T-cell (primary cell): ENCODE measurements at regions not wholly inside any gene's neighbourhood (a gene's known extent, or its start where the extent isn't known, plus 50 kb on each side); places are given as distances from the start of the nearest gene placed in this dataset.

Experiments used
- ATAC-seq, 4 experiments: fragments of 200-7000 bp in 3 of 4; fragments of 150-1000 bp in 1 of 4; cut with Tn5 transposase; replicated peaks in 1 of 4; 1 replicate in 3 of 4; 2 replicates in 1 of 4; pipeline ENCODE4 v1.10.0; 2021; ENCODE audit warnings: moderate library complexity in 3 of 4, mild to moderate bottlenecking in 2 of 4, moderate number of reproducible peaks in 1 of 4
- CTCF ChIA-PET, 2 donors: fragments of 300-600 bp; sonication (Branson Sonifier 250); formaldehyde crosslinking; loops; one replicate each; lab custom pipeline; 2022; ENCODE audit warnings: antibody characterized with exemption in 2 of 2; lab: Charles Lee
- POLR2A ChIA-PET, 2 donors: fragments of 300-600 bp; sonication (Branson Sonifier 250); formaldehyde crosslinking; loops; one replicate each; lab custom pipeline; 2022; ENCODE audit warnings: antibody characterized with exemption in 2 of 2; lab: Charles Lee
- DNase-seq, 35 experiments: peaks; one replicate each; pipeline versions ENCODE4 v3.0.0 to v3.0.0-alpha.2; 2013 to 2023
- H3K27ac ChIP-seq: one replicate; pipeline ENCODE4 v1.5.1; 2013; ENCODE audit warnings: low read length
- H3K27me3 ChIP-seq, 2 experiments: replicated peaks in 1 of 2; 1 replicate in 1 of 2; 2 replicates in 1 of 2; pipeline versions ENCODE4 v1.6.1 to v1.7.0; 2013; ENCODE audit warnings: low read length in 1 of 2, mixed read lengths in 1 of 2; ENCODE audit not compliant: control insufficient read depth in 2 of 2, insufficient read depth in 2 of 2; ENCODE audit errors: extremely low read depth in 1 of 2
- H3K36me3 ChIP-seq, 2 donors: 1 replicate in 1 of 2; 2 replicates in 1 of 2; pipeline versions ENCODE4 v1.6.1 to v1.7.0; 2013; ENCODE audit warnings: low read length in 1 of 2; ENCODE audit not compliant: control insufficient read depth in 2 of 2, insufficient read depth in 1 of 2; ENCODE audit errors: extremely low read depth in 1 of 2
- H3K4me1 ChIP-seq, 2 experiments: 1 replicate in 1 of 2; 2 replicates in 1 of 2; pipeline versions ENCODE4 v1.6.1 to v1.7.0; 2013; ENCODE audit warnings: low read length in 2 of 2, mixed read lengths in 1 of 2; ENCODE audit not compliant: insufficient read depth in 2 of 2, control insufficient read depth in 1 of 2; ENCODE audit errors: extremely low read depth in 1 of 2
- H3K4me3 ChIP-seq, 2 donors: 1 replicate in 1 of 2; 2 replicates in 1 of 2; pipeline versions ENCODE4 v1.5.1 to v1.7.0; 2013; ENCODE audit warnings: mild to moderate bottlenecking in 2 of 2, low read length in 1 of 2, moderate library complexity in 1 of 2; ENCODE audit not compliant: control insufficient read depth in 1 of 2; ENCODE audit errors: extremely low read depth in 1 of 2
- H3K9me3 ChIP-seq: 2 replicates; pipeline ENCODE4 v1.7.0; 2013
- H3K27ac Mint-ChIP-seq, 2 donors: one replicate each; pipeline ENCODE4 v1.8.0; 2020 to 2021; ENCODE audit warnings: mild to moderate bottlenecking in 2 of 2, mixed read lengths in 2 of 2
- H3K27me3 Mint-ChIP-seq, 2 donors: one replicate each; pipeline ENCODE4 v1.8.0; 2021 to 2022; ENCODE audit warnings: mixed read lengths in 2 of 2
- H3K36me3 Mint-ChIP-seq: one replicate; pipeline ENCODE4 v1.8.0; 2021; ENCODE audit warnings: mixed read lengths
- H3K4me1 Mint-ChIP-seq, 3 donors: one replicate each; pipeline ENCODE4 v1.8.0; 2020 to 2022; ENCODE audit warnings: mixed read lengths in 3 of 3, mild to moderate bottlenecking in 1 of 3
- H3K4me3 Mint-ChIP-seq, 3 donors: one replicate each; pipeline ENCODE4 v1.8.0; 2020 to 2022; ENCODE audit warnings: mild to moderate bottlenecking in 3 of 3, mixed read lengths in 3 of 3, moderate library complexity in 3 of 3
- H3K9me3 Mint-ChIP-seq, 3 donors: one replicate each; pipeline ENCODE4 v1.8.0; 2020 to 2022; ENCODE audit warnings: mixed read lengths in 3 of 3
- WGBS: methylation state at CpG from one replicate; pipeline ENCODE4 v1.1.5; 2013; ENCODE audit warnings: missing lambda C conversion rate; ENCODE audit not compliant: insufficient coverage; 5-methylcytosine and 5-hydroxymethylcytosine counted together

GRCh38 chr18:45251236-45251635, 364.0 kb upstream of the SLC14A2 start:
- no peak for DNase-seq
- Histone ChIP-seq H3K36me3 (no peaks in the 10 kb centered on the region), H3K9me3 (no peaks in the 10 kb centered on the region), H3K4me1 (no peaks in the 10 kb centered on the region), H3K4me3 (no peak overlapping the region), H3K27me3 (peaks cover 0 to 2% of the 10 kb centered on the region in 2 experiments), H3K27ac (no peak overlapping the region)
- ATAC-seq = no peak
- POLR2A ChIA-PET = no interaction called here
- Mint-ChIP-seq H3K4me3 (no peak overlapping the region), H3K27me3 (peaks cover 4 to 9% of the 10 kb centered on the region in 2 donors), H3K36me3 (no peaks in the 10 kb centered on the region), H3K27ac (no peak overlapping the region), H3K9me3 (no peaks in the 10 kb centered on the region), H3K4me1 (no peaks in the 10 kb centered on the region)
- WGBS = 69% methylated on average over 3 of the region's 4 CpGs
- CTCF ChIA-PET = no interaction called here

DNA sequence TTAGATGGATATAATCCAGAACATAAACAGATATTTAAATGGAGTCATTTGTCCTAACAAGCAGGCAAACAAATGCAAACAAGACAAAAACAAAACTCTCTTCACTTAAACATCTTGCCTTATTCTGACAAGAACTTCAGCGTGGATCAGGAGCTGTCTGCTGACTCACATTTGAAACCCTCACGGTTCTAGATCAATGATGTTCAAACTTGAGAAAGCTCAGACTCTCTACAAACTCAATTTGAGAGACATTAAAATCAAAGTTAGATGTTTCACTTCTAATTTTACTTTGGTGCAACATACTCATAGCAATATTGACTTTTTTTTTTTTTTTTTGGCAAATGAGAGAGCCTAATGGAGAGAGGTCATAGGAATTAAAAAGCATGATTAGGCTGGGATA, 362.8 kb upstream of the SLC14A2 start:
- Histone ChIP-seq H3K4me3 (no peak overlapping the region), H3K36me3 (no peaks in the 10 kb centered on the region), H3K4me1 (no peaks in the 10 kb centered on the region), H3K27me3 (peaks cover 0 to 2% of the 10 kb centered on the region in 2 experiments), H3K9me3 (no peaks in the 10 kb centered on the region), H3K27ac (no peak overlapping the region)
- ATAC-seq (no peak), DNase-seq (no peak)
- H3K9me3 Mint-ChIP-seq = no peaks in the 10 kb centered on the region
- CTCF ChIA-PET = no interaction called here
- POLR2A ChIA-PET = no interaction called here
- no peak overlapping the region for H3K4me3 Mint-ChIP-seq
- H3K27me3 Mint-ChIP-seq = peaks cover 4 to 9% of the 10 kb centered on the region in 2 donors
- no peak overlapping the region for H3K27ac Mint-ChIP-seq
- no peaks in the 10 kb centered on the region for H3K4me1 Mint-ChIP-seq
- WGBS = 40% methylated on average over 1 of the region's 2 CpGs
- no peaks in the 10 kb centered on the region for H3K36me3 Mint-ChIP-seq

DNA sequence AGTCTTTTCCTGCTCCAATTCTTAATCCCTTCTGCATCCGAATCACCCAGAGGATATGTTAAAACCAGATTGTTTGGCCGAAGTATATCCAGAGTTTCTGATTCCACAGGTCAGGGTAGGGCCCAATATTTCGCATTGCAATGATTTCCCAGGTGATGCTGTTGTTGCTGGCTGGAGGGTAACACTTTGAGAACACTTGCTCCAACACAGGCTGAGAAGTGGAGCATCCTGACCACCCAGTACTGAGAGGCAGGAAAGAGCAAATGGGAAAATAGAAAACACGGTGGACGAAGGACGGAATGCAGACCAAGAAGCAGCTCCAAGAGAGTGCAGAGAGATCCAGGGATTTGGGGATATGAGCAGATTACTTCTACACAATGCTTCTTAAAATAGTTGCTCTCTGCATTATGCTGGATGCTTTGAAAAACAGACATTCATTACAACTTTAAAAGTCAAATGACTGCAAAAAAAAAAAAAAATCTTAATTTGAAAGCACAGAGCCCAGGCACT, 362.2 kb upstream of the SLC14A2 start:
- peaks cover 0 to 2% of the 10 kb centered on the region in 2 experiments for H3K27me3 ChIP-seq
- H3K9me3 ChIP-seq = no peaks in the 10 kb centered on the region
- no peak overlapping the region for H3K4me3 ChIP-seq
- no peaks in the 10 kb centered on the region for H3K4me1 ChIP-seq
- POLR2A ChIA-PET = no interaction called here
- H3K9me3 Mint-ChIP-seq = no peaks in the 10 kb centered on the region
- no peaks in the 10 kb centered on the region for H3K36me3 ChIP-seq
- DNase-seq = no peak
- H3K27ac ChIP-seq = no peak overlapping the region
- no peak for ATAC-seq
- H3K36me3 Mint-ChIP-seq = no peaks in the 10 kb centered on the region
- H3K4me3 Mint-ChIP-seq = no peak overlapping the region
- no peak overlapping the region for H3K27ac Mint-ChIP-seq
- CTCF ChIA-PET = no interaction called here
- WGBS = 72% methylated on average over 3 of the region's 6 CpGs
- H3K27me3 Mint-ChIP-seq = peaks cover 0 to 7% of the 10 kb centered on the region in 2 donors
- H3K4me1 Mint-ChIP-seq = no peaks in the 10 kb centered on the region

DNA sequence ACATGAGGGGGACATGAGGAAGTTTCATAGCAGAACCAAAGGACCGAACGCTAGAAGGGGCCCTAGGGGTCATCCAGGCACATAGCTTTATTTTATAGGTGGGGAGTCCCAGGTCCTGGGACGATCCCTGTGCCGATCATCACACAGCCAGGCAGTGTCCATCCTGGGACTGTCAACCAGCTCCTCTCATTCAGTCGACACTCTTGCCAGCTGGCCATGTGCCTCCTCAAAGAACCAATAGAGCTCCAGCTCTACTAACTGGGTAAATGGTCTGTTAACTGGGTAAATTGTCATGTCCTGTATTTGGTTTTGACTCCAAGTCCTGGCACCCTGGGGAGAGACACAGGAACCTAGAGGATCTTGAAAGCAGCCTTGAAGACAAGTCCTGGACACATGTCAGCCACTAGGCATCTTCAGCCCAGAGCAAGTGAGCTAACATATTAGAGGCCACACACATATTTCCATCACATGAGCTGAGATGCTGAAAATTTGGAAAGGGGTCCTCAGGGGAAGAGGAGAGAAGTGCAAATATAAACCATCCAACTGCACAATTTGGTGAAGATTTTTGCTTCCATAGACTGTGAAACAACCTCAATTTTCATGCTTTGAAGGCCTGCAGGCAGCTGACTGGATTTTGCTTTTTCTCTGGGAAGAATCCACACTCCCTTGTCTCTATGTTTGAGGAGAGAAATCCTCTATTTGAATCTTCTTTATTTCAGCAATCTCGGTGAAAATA, 361.1 kb upstream of the SLC14A2 start:
- Mint-ChIP-seq H3K27ac (no peak overlapping the region), H3K36me3 (no peaks in the 10 kb centered on the region), H3K9me3 (no peaks in the 10 kb centered on the region), H3K4me3 (no peak overlapping the region), H3K27me3 (peaks cover 4 to 5% of the 10 kb centered on the region in 2 donors), H3K4me1 (no peaks in the 10 kb centered on the region)
- no peak overlapping the region for H3K27ac ChIP-seq
- no peaks in the 10 kb centered on the region for H3K4me1 ChIP-seq
- no peak overlapping the region for H3K4me3 ChIP-seq
- H3K9me3 ChIP-seq = no peaks in the 10 kb centered on the region
- ChIA-PET CTCF (no interaction called here), POLR2A (no interaction called here)
- DNase-seq (no peak), ATAC-seq (no peak)
- no peaks in the 10 kb centered on the region for H3K36me3 ChIP-seq
- H3K27me3 ChIP-seq = peaks cover 0 to 2% of the 10 kb centered on the region in 2 experiments
- 83% methylated on average over 2 of the region's 6 CpGs for WGBS

GRCh38 chr18:45254709-45255082, 360.6 kb upstream of the SLC14A2 start:
- Histone ChIP-seq H3K4me3 (no peak overlapping the region), H3K27me3 (peaks cover 0 to 2% of the 10 kb centered on the region in 2 experiments), H3K9me3 (no peaks in the 10 kb centered on the region), H3K36me3 (no peaks in the 10 kb centered on the region), H3K4me1 (no peaks in the 10 kb centered on the region), H3K27ac (no peak overlapping the region)
- POLR2A ChIA-PET = no interaction called here
- CTCF ChIA-PET = no interaction called here
- Mint-ChIP-seq H3K27me3 (peaks cover 4 to 5% of the 10 kb centered on the region in 2 donors), H3K36me3 (no peaks in the 10 kb centered on the region), H3K27ac (no peak overlapping the region), H3K4me3 (no peak overlapping the region), H3K9me3 (no peaks in the 10 kb centered on the region), H3K4me1 (no peaks in the 10 kb centered on the region)
- DNase-seq = no peak
- ATAC-seq = no peak
- WGBS = 71% methylated on average over 4 of the region's 6 CpGs

DNA sequence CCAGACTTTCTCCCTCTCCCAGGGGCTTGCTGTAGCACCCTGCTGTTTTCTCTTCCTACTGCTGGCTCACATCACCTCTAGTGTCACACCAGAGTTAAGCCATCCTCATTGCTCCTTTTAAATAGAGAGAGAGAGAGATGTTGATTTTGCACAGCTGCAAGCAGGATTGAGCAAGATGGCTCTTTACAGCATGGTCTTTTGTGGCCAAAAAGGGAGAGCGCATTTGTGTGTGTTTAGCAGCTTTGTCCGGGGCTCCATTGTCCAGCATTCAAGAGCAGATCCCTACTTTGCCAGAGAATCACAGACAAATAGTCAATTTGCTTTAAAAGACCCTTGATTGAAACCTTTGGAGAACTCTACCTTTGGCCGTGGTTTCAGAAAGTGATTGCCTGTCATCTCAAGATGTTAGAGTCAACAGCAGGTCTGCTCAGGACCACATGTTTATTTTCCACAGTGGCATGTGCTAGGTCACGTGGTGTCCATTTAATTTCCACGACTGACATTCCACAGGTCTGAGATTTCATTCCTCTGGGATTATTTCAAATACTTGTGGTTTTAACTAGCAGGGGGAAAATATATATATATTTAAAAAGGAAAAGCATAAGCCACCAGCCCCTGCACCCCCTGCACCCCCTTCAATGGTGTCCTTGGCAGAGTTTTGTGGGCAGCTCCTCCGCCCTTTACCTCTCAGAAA, 359.9 kb upstream of the SLC14A2 start:
- 100% methylated on average over 1 of the region's 6 CpGs for WGBS
- Mint-ChIP-seq H3K4me1 (no peaks in the 10 kb centered on the region), H3K36me3 (no peaks in the 10 kb centered on the region), H3K27me3 (peaks cover 4 to 5% of the 10 kb centered on the region in 2 donors), H3K9me3 (peaks cover 0 to 4% (median 0%) of the 10 kb centered on the region in 3 donors), H3K4me3 (no peak overlapping the region), H3K27ac (no peak overlapping the region)
- POLR2A ChIA-PET = no interaction called here
- Histone ChIP-seq H3K27me3 (peaks cover 0 to 2% of the 10 kb centered on the region in 2 experiments), H3K36me3 (no peaks in the 10 kb centered on the region), H3K4me3 (no peak overlapping the region), H3K9me3 (no peaks in the 10 kb centered on the region), H3K27ac (no peak overlapping the region), H3K4me1 (no peaks in the 10 kb centered on the region)
- DNase-seq = no peak
- no peak for ATAC-seq
- CTCF ChIA-PET = no interaction called here
